ENCODE measurements at regions not wholly inside any gene's neighbourhood (a gene's known extent, or its start where the extent isn't known, plus 50 kb on each side); places are given as distances from the start of the nearest gene placed in this dataset.
"Not testable (repeated sequence)": the region's sequence is repeated elsewhere in the genome, so short reads cannot be mapped to it uniquely, and the experiment has no call there.

DNA sequence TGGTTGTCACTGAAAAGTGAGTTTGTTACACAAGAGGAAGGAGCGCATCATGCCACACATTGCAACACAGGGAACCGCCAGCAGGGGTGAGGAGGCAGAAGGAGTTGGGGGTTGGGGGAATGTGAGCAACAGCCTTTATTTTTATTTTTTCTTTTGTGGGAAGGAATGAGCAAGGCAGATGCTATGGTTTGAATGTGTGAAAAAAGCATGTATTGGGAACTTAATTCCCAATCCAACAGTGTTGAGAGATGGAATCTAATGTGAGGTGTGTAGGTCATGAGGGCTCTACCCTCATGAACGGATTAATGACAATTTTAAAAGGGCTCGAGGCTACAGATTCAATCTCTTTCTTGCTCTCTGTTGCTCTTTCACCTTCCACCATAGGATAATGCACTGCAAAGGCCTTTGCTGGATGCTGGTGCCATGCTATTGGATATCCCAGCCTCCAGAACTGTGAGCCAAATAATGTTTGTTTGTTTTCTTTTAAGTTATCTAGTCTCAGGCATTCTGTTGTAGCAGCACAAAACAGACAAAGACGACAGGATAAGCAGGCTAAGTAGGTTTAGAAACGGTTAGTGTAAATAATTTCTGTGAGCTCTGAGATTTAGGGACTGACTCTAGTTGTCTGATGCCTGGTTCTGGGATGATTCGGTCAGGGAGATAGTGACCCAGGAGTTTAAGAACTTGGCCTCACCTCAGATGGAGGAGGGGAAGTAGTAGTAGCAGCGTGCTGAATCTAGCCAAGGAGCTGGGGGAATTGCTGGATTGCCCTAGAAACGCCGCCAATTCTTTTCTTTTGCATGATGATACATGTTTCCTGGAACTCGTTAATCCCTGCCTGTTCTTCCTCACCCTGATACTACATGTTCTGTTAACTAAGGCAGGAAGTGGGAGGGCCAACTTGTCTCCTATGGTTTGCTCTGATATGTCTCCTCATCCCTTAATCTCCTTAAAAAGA lies 156.6 kb upstream of the CTSO start:
- DNase-seq (ENCODE audit: low spot score), result no peak

DNA sequence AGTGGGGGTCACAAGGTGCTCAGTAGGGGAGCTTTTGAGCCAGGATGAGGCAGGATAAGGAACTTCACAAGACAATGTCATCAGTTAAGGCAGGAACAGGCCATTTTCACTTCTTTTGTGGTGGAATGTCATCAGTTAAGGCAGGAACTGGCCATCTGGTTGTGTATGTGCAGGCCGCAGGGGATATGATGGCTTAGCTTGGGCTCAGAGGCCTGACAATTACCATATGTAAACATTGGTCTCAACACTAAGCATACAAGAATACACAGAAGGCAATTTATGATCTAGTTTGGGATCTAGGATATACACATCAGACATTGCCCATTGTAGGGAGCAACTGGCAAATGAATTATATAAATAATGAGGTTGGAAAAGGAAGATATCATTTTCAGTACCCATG lies 155.4 kb upstream of the CTSO start:
- not testable (repeated sequence) for DNase-seq (ENCODE audit: low spot score)

DNA sequence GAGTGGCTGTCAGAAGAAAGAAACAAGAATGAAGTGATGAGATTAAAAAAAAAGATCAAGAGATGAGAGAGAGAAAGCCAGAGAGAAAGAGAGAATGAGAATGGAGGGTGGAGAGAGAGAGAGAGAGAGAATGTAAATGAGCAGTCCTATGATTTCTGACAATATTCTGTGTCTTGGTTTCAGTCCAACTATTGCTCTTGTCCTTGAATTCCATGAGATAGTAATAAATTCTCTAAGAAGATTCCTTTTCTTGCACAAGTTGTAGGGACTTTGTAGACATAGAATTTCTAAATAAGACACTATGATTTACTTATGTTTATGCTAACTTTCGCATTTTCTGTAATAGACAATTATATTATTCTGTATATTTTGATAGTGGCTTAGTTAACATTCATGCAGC lies 149.6 kb upstream of the CTSO start:
- no peak for DNase-seq (ENCODE audit: low spot score)

DNA sequence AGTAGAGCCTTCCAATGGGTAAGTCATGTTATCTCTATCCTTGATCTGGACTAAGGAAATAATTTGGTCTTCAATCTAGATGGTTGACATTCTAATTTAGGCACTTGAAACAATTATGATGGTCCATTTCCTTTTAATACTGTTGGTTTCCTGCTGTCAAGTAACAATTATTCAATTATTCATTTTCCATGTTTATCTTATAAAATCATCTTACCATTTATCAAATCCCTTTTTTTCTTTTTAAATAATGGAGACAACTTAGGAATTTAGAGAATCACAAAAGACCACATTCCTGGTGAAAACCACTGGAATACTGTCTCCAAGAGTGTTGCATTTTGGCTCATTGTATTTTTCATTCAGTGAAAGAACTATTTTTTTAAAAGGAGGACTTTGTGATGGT lies 148.7 kb upstream of the CTSO start:
- no peak for DNase-seq (ENCODE audit: low spot score)

DNA sequence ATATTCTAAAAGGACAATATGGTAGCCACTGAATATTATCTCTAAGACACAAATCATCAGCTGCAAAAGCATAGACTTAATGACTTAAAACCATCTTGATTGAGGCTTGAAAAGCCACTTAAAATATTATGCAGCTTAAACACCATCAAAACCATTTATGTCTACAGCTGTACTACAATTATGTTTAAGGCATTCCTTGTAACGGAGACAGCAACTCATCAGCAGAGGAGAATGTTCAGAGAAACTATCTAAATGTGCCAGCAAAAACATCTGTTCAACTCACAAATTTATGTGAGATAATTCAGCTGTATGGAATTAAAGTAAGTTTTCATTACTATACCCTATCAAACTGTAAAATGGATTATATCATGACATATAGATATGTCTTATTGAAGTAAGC lies 147.9 kb upstream of the CTSO start:
- DNase-seq (ENCODE audit: low spot score), result no peak

DNA sequence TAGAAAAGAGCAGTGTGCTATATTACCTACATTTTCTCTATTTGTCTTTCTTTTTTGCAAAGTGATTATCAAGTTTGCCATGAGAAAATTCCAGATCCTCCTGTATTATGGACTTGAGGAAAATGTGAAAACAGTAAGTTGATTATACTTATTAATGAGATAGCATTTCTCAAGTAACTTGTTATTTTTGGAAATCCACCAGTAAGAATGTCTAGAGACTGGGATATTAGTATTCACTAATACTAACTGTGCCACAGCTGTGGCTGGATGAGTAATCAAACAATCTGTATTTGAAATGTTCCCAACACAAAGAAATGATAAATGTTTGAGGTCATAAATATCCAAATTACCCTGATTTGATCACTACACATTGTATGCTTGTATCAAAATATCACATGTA lies 147.0 kb upstream of the CTSO start:
- no peak for DNase-seq (ENCODE audit: low spot score)

DNA sequence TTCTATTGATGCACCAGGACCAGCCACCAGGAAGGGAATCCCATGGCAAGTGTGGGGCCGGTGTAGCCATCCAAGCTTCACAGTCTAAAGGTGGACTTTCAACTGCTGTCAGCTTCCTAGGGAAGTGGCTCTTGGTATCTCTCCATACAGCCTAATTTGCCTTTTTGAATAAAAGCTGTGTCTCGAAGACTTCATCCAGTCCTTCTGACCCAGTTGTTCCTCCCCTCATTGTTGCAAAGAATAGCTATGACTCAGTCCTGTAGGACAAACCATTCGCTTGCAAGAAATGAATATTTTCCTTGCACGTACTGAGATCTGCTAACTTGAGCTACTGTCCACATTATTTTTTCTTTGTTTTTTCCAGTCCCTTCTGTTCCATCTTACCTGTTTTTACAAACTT lies 145.1 kb upstream of the CTSO start:
- no peak for DNase-seq (ENCODE audit: low spot score)

DNA sequence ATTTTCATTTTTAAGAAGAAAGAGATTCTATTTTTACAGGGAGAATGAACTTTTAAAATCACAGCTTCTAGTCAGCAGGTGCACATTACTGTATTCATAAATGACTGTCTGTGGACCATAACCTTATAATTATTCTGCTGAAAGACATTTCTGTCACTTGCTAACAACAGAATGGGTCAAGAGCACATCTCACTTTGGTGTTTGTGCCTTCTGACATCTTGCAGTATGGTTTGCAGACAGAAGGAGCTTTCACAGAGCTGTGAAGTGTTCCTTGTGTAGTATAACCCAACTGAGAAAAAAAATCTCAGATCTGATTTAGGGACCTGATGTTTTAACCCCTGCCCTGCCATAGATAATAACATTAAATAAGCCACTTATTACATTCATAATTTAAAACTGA lies 131.4 kb upstream of the CTSO start:
- DNase-seq (ENCODE audit: low spot score), result no peak

DNA sequence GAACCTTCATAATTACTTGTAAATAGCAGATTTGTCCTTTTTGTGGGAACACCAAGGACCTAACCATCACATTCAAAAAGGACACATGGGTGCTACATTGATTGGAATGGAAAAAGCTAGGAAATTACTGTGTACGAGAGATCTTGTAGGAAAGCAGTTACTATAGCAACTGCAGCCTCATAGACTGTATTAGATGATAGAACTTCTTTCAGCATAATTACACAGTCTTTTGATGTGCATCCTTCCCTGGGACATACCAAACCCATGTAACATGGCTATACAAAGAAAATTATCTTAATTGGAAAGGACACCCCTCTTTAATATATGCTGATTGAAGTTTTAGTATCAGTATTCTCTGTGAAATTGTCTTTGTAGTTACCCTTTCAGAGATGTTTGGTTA lies 130.7 kb upstream of the CTSO start:
- DNase-seq (ENCODE audit: low spot score), result no peak

DNA sequence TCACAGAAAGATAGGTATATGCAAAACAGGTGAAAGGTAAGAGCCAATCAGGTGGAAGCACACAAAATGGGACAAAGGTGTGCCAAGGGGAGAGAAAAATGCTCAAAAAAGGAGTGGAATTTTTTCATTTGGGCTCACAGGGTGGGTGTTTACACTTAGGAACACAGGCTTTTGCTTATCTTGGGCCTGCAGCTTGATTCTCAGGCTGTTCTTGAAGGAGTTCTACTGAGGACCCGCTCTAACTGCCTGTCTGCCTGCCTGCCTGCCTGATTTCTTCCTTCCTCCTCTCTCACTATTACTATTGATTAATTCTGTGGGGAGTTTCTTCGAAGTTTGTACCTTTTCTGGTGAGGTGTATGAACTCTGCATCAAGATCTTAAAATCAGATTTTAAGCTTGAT lies 120.3 kb upstream of the CTSO start:
- no peak for DNase-seq (ENCODE audit: low spot score)

DNA sequence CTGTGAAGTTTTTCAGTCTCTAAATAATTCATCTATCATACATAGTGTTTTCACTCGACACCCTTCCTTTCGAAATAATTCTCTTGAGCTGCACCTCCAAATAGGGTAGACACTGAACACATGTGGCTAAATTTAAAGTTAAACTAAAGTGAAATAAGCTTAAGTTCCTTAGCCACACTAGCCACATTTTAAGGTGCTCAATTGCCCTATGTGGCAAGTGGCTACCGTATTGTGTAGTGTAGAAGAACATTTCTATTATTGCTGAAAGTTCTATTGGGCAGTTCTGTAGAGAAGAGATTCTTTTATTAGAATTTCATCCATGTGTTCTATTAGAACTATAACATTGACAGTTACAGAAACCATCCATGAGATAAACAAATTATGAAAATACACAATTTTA lies 107.0 kb upstream of the CTSO start:
- DNase-seq (ENCODE audit: low spot score), result no peak

DNA sequence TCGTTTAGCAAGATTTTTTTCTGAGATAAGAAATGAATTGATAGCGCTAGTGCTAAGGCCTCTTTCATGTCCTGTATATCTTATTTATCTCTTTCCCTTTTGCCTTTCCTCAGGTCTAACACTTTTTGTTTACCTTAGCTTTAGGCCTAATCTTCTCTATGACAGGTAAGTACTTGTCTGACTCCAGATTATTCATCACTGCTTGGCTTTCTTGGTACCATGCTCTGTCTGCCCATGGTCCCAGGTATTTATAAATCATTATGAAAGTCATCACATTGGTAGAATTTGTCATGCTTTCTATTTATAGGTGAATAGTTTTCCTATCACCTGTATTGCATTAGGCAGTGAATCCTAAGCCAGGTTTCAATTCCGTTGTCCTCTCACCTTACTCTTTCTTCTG lies 99.5 kb upstream of the CTSO start:
- DNase-seq (ENCODE audit: low spot score), result no peak

DNA sequence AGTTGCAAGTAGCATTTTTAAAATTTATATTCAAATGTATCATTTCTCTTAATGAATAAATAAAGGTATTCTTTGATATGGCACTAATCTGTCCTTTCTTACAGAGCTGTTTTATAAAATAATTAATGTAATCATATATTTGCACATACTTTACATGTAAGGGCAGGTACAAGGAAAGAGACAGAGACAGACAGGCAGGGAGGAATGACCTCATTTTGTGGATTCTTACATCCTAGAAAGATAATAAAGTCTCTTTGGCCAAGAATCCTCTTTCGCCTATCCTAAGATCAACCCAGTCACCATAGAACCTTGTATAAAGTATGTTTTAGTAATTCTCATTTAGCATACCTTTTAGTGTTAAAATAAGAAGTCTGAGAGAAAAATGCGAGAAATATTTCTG lies 98.5 kb upstream of the CTSO start:
- no peak for DNase-seq (ENCODE audit: low spot score)

DNA sequence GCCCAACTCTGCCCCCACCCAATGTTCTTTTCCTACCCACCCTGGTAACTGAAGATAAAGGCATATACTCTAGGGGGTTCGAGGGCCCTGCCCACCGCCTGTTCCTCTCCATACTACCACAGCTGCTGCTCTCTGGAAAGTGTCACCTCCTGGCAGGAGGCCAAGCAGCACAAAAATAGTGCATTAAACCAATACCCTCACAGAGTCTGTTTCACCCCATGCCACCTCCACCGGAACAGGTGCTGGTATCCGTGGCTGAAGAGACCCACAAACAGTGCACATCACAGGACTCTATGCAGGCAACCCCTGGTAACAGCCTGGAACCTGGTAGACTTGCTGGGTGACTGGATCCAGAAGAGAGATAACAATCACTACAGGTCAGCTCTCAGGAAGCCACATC lies 85.1 kb upstream of the CTSO start:
- no peak for DNase-seq (ENCODE audit: low spot score)

DNA sequence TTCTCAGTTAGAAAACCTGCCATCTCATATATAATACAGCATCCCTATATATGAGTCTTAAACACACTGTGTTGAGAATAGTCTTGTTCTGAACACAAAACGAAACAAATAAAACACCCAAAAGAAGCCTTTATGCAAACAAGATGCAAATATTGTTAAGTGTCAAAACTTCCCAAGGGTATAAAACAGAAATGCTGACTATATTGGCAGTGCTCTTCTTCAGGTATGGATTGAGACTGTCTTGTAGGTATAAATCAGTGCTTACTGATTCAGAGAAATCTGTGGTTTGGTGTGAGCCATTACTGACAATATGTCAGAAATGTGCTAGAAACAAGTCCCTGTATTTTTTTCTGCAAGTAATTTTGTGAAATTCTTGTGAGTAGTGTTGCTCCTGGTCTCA lies 82.8 kb upstream of the CTSO start:
- no peak for DNase-seq (ENCODE audit: low spot score)

DNA sequence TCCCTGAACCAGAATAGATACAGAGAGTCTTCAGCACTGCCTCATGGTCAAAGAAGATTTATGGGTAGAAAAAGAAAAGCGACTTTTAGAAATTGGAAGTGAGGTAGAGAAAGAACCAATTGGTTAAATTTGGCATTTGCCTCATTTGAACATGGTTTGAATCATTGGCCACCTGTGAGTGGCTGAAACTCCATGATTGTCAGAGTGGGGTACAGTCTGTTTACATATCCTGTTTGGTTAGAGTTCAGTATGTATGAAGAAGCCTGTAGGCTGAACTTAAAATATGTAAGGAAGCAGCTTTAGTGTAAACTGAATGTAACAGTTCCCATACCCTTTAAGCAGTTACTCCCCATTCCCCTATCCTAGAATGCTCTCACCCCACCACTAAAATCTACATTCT lies 76.0 kb upstream of the CTSO start:
- no peak for DNase-seq (ENCODE audit: low spot score)

DNA sequence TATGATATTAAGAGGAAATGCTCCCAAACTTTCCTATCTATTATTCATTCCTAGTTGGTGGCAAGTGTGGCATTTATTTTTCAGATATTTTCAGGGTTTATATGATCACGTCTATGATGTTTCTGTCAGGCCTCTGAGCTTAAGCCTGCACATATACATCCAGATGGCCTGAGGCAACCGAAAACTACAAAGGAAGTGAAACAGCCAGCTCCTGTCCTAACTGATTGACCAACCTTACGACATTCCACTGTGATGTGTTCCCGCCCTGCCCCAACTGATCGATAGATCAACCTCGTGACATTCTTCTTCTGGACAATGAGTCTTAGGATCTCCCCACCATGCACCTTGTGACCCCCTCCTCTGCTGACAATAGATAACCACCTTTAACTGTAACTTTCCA lies 67.6 kb upstream of the CTSO start:
- DNase-seq (ENCODE audit: low spot score), result no peak

DNA sequence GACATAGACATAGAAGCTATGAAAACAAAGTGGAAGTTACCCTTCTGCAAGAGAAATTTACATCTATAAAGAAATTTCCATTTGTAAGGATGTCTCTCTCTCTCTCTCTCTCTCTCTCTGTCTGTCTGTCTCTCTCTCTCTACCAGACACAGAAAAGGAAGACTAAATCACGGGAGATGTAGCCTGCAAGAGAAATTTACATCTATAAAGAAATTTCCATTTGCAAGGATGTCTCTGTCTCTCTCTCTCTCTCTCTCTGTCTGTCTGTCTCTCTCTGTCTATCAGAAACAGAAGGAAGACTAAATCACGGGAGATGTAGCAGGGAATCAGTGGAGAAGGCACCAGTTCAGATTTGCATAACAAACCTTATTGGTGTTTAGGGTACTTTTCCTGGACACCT lies 65.6 kb upstream of the CTSO start:
- no peak for DNase-seq (ENCODE audit: low spot score)

DNA sequence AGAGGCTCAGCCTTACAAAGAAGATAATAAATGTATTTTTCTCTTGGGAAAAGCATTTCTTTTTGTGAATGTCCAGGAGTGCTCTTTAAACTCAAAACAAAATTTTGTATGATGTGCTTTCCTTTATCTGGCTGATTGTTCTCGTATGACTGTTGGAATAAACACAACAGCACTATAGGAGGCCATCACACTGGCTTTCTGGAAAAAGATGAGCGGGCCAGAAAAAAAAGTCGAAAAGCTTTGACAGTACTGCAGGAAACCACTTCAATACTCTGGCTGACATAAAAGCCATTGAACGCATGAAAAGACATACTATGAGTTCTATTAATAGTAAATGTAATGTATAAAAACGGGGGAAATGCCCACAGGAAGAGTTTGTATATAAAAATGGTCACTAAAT lies 64.7 kb upstream of the CTSO start:
- no peak for DNase-seq (ENCODE audit: low spot score)

DNA sequence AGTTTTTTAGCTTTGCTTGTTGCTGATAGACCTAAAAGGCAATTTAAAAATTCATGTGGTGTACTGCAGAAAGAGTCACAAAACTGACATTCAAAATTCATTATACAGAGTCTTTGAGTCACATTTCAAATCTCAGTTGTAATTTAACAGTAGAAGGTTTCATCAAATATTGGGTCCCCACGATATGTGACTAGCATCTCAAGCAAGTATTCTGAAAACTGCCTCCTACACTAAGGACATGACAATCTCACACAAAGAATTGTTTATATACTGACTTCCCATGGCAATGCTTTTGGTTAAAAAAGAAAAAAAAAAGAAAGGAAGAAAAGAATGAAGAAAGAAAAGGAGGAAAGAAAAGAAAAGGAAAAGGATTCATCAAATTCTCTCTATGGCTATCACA lies 62.1 kb upstream of the CTSO start:
- DNase-seq (ENCODE audit: low spot score), result no peak

DNA sequence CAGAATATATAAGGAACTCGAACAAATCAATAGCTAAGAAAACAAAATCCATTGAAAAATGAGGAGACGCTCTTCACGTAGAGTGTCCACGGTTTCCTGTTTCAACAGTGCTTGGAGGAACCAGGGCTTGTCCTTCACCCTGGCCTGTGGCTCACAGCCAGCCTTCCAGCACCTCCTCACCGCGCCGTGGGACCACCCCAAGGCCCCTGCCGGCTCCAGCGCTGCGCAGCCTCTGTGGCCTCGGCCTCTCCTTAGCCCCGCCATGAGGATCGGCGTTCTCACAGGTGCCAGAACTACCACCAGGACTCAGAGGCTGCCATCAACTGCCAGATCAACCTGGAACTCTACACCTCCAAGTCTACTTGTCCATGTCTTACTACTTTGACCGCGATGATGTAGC lies 52.5 kb upstream of the CTSO start:
- no peak for DNase-seq (ENCODE audit: low spot score)
